GM23338 (cell line): ENCODE measurements at regions not wholly inside any gene's neighbourhood (a gene's known extent, or its start where the extent isn't known, plus 50 kb on each side); places are given as distances from the start of the nearest gene placed in this dataset.

Source experiments
- ATAC-seq: fragments of 200-7000 bp; cut with Tn5 transposase; 3 replicates; pipeline ENCODE4 v1.9.1; 2020
- DNase-seq: peaks from one replicate; pipeline ENCODE4 v3.0.0-alpha.2; 2015; ENCODE audit warnings: low spot score
- H2AFZ ChIP-seq: fragments of 200-600 bp; sonication (generic); 2 replicates; pipeline ENCODE4 v1.8.0; 2016; ENCODE audit warnings: antibody characterized with exemption, mild to moderate bottlenecking, moderate library complexity
- H3F3A ChIP-seq: fragments of 200-600 bp; sonication (generic); replicated peaks from 2 replicates; pipeline ENCODE4 v1.8.0; 2017; ENCODE audit warnings: antibody characterized with exemption, mixed run types, low read depth
- H3K27ac ChIP-seq: fragments of 200-600 bp; sonication (generic); 2 replicates; pipeline ENCODE4 v1.6.1; 2016; ENCODE audit warnings: low read depth
- H3K27me3 ChIP-seq: fragments of 200-600 bp; sonication (generic); 2 replicates; pipeline ENCODE4 v1.8.0; 2016; ENCODE audit warnings: mild to moderate bottlenecking, mixed run types, moderate library complexity; ENCODE audit not compliant: insufficient read depth
- H3K36me3 ChIP-seq: fragments of 200-600 bp; sonication (generic); 2 replicates; pipeline ENCODE4 v1.8.0; 2016; ENCODE audit warnings: mild to moderate bottlenecking; ENCODE audit not compliant: insufficient read depth
- H3K4me1 ChIP-seq: fragments of 200-600 bp; sonication (generic); 2 replicates; pipeline ENCODE4 v1.8.0; 2016; ENCODE audit warnings: mild to moderate bottlenecking, moderate library complexity; ENCODE audit not compliant: insufficient read depth
- H3K4me2 ChIP-seq: fragments of 200-600 bp; sonication (generic); 2 replicates; pipeline ENCODE4 v1.7.1; 2017; ENCODE audit warnings: mixed run types
- H3K4me3 ChIP-seq: fragments of 200-600 bp; sonication (generic); 2 replicates; pipeline ENCODE4 v1.6.1; 2016; ENCODE audit warnings: mixed run types
- H3K79me2 ChIP-seq: fragments of 200-600 bp; sonication (generic); replicated peaks from 2 replicates; pipeline ENCODE4 v1.8.0; 2017; ENCODE audit warnings: mild to moderate bottlenecking; ENCODE audit not compliant: insufficient read depth
- H3K9me2 ChIP-seq: fragments of 200-600 bp; sonication (generic); 2 replicates; pipeline ENCODE4 v1.8.0; 2017; ENCODE audit not compliant: insufficient read depth
- H4K20me1 ChIP-seq: fragments of 200-600 bp; sonication (generic); replicated peaks from 2 replicates; pipeline ENCODE4 v1.8.0; 2017; ENCODE audit warnings: mild to moderate bottlenecking; ENCODE audit not compliant: insufficient read depth
- H3K27ac Mint-ChIP-seq: 2 replicates; pipeline ENCODE4 v1.8.0; 2020; ENCODE audit warnings: inconsistent platforms, mild to moderate bottlenecking, moderate library complexity, mixed read lengths
- H3K27me3 Mint-ChIP-seq: 3 replicates; pipeline ENCODE4 v1.8.0; 2022; ENCODE audit warnings: low read depth, mild to moderate bottlenecking, moderate library complexity, mixed read lengths, inconsistent platforms; ENCODE audit not compliant: insufficient read depth, poor library complexity
- H3K36me3 Mint-ChIP-seq: 3 replicates; pipeline ENCODE4 v1.8.0; 2021; ENCODE audit warnings: low read depth, mild to moderate bottlenecking, inconsistent platforms, moderate library complexity, mixed read lengths
- H3K4me1 Mint-ChIP-seq: 3 replicates; pipeline ENCODE4 v1.8.0; 2020; ENCODE audit warnings: mild to moderate bottlenecking, inconsistent platforms, mixed read lengths
- H3K4me3 Mint-ChIP-seq: 3 replicates; pipeline ENCODE4 v1.8.0; 2021; ENCODE audit warnings: moderate library complexity, mild to moderate bottlenecking, inconsistent platforms, mixed read lengths
- H3K9me3 Mint-ChIP-seq: 3 replicates; pipeline ENCODE4 v1.8.0; 2020; ENCODE audit warnings: moderate library complexity, mild to moderate bottlenecking, inconsistent platforms, mixed read lengths
- EZH2 ChIP-seq: fragments of 200-600 bp; sonication (generic); IDR thresholded peaks from one replicate; pipeline ENCODE4 v1.8.0; 2017; ENCODE audit warnings: antibody characterized with exemption, mild to moderate bottlenecking, low read depth; ENCODE audit not compliant: unreplicated experiment
- JUNB ChIP-seq: IDR thresholded peaks from one replicate; pipeline ENCODE4 v1.6.1; 2016; ENCODE audit warnings: antibody characterized with exemption; ENCODE audit not compliant: unreplicated experiment
- STAT1 ChIP-seq: IDR thresholded peaks from one replicate; pipeline ENCODE4 v1.6.1; 2016; ENCODE audit warnings: antibody characterized with exemption; ENCODE audit not compliant: unreplicated experiment
- ZNF114 ChIP-seq: fragments of 250-450 bp; sonication (Bioruptor Pico); IDR thresholded peaks from 2 replicates; pipeline ENCODE4 v1.5.0; 2020; ENCODE audit warnings: mild to moderate bottlenecking, moderate library complexity
- ZNF331 ChIP-seq: fragments of 250-450 bp; sonication (Bioruptor Pico); IDR thresholded peaks from 2 replicates; pipeline ENCODE4 v1.5.0; 2020; ENCODE audit warnings: low read depth, mild to moderate bottlenecking, moderate library complexity
- TF ChIP-seq, protein P1 (sequence below): IDR thresholded peaks from one replicate; pipeline ENCODE4 v1.6.1; 2018; ENCODE audit warnings: antibody characterized with exemption; ENCODE audit not compliant: unreplicated experiment
- TF ChIP-seq, protein P2 (sequence below): fragments of 250-450 bp; sonication (Bioruptor Pico); IDR thresholded peaks from 2 replicates; pipeline ENCODE4 v1.5.0; 2020; ENCODE audit warnings: mild to moderate bottlenecking, moderate library complexity
- TF ChIP-seq, protein P3 (sequence below): IDR thresholded peaks from 2 replicates; pipeline ENCODE4 v1.6.1; 2016; ENCODE audit warnings: antibody characterized with exemption

DNA sequence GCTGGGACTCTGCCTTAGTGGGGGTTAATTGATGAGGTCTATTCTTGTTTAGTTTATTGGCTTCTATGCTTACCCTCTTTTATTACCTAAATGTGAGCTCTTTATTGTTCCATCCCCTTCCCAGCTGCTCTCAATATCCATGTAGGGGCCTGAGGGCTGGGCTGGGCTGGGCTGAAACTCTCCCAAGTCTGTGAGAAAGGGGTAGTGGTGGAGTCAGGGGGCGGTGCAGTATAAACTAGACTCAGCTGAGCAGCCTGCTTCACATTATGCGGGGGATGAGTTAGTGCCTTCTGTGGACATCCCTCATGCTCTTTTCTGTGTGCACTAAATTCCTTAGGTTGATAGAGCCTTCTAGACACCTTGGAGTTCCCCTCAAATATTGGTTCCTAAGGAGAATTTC lies 451.8 kb upstream of the PTGER4 start:
- Histone ChIP-seq H2AFZ (no peak overlapping the region), H3K79me2 (no peaks in the 10 kb centered on the region), H4K20me1 (no peaks in the 10 kb centered on the region), H3K9me2 (peaks cover 11% of the 10 kb centered on the region; the same call in 1 of the 2 replicates), H3K36me3 (no peaks in the 10 kb centered on the region), H3K27ac (no peak overlapping the region), H3K4me2 (no peak overlapping the region), H3K4me1 (peaks cover 9% of the 10 kb centered on the region; the same call in 1 of the 2 replicates), H3F3A (no peaks in the 10 kb centered on the region), H3K4me3 (no peak overlapping the region), H3K27me3 (no peaks in the 10 kb centered on the region)
- TF ChIP-seq, protein P1, sequence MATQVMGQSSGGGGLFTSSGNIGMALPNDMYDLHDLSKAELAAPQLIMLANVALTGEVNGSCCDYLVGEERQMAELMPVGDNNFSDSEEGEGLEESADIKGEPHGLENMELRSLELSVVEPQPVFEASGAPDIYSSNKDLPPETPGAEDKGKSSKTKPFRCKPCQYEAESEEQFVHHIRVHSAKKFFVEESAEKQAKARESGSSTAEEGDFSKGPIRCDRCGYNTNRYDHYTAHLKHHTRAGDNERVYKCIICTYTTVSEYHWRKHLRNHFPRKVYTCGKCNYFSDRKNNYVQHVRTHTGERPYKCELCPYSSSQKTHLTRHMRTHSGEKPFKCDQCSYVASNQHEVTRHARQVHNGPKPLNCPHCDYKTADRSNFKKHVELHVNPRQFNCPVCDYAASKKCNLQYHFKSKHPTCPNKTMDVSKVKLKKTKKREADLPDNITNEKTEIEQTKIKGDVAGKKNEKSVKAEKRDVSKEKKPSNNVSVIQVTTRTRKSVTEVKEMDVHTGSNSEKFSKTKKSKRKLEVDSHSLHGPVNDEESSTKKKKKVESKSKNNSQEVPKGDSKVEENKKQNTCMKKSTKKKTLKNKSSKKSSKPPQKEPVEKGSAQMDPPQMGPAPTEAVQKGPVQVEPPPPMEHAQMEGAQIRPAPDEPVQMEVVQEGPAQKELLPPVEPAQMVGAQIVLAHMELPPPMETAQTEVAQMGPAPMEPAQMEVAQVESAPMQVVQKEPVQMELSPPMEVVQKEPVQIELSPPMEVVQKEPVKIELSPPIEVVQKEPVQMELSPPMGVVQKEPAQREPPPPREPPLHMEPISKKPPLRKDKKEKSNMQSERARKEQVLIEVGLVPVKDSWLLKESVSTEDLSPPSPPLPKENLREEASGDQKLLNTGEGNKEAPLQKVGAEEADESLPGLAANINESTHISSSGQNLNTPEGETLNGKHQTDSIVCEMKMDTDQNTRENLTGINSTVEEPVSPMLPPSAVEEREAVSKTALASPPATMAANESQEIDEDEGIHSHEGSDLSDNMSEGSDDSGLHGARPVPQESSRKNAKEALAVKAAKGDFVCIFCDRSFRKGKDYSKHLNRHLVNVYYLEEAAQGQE, result no peak
- no peak for TF ChIP-seq JUNB
- TF ChIP-seq EZH2, result no peak
- no peaks in the 10 kb centered on the region for H3K36me3 Mint-ChIP-seq
- H3K4me1 Mint-ChIP-seq, result peaks cover 4% of the 10 kb centered on the region; the same call in 2 of the 3 replicates
- H3K27ac Mint-ChIP-seq, result peak overlapping the region; percentile 72; the same call in 1 of the 2 replicates
- peak; percentile 60 for ATAC-seq
- DNase-seq, result no peak
- peaks cover 4% of the 10 kb centered on the region for H3K27me3 Mint-ChIP-seq
- no peak overlapping the region for H3K4me3 Mint-ChIP-seq
- H3K9me3 Mint-ChIP-seq, result no peaks in the 10 kb centered on the region

DNA sequence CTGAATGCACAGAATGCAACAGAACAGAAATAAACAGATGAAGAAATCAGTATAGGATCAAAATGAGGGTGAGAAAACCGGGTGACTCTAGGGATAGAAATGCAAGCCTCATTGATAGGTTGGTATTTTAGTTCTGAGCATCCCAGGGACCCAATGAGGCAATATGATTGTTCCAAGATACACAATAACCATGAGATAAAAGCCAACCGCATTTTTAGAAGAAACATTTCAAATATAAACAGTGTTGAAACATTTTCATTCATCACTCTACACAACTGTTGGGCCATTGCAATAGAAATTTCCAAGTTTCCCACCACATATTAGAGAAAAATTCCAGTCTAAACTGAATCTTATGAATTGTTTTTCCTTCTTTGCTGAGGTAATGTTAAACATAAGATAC lies 452.3 kb upstream of the PTGER4 start:
- Histone ChIP-seq H2AFZ (no peak overlapping the region), H3K4me2 (no peak overlapping the region), H3K9me2 (peaks cover 11% of the 10 kb centered on the region; the same call in 1 of the 2 replicates), H3K4me3 (no peak overlapping the region), H3K27me3 (no peaks in the 10 kb centered on the region), H3K27ac (no peak overlapping the region), H3K36me3 (no peaks in the 10 kb centered on the region), H3F3A (no peaks in the 10 kb centered on the region), H3K4me1 (peaks cover 9% of the 10 kb centered on the region; the same call in 1 of the 2 replicates), H3K79me2 (no peaks in the 10 kb centered on the region), H4K20me1 (no peaks in the 10 kb centered on the region)
- Mint-ChIP-seq H3K9me3 (no peaks in the 10 kb centered on the region), H3K27me3 (peaks cover 4% of the 10 kb centered on the region), H3K36me3 (no peaks in the 10 kb centered on the region), H3K4me1 (peaks cover 4% of the 10 kb centered on the region; the same call in 2 of the 3 replicates), H3K27ac (no peak overlapping the region), H3K4me3 (no peak overlapping the region)
- DNase-seq, result no peak
- ATAC-seq, result no peak
- TF ChIP-seq, protein P2, sequence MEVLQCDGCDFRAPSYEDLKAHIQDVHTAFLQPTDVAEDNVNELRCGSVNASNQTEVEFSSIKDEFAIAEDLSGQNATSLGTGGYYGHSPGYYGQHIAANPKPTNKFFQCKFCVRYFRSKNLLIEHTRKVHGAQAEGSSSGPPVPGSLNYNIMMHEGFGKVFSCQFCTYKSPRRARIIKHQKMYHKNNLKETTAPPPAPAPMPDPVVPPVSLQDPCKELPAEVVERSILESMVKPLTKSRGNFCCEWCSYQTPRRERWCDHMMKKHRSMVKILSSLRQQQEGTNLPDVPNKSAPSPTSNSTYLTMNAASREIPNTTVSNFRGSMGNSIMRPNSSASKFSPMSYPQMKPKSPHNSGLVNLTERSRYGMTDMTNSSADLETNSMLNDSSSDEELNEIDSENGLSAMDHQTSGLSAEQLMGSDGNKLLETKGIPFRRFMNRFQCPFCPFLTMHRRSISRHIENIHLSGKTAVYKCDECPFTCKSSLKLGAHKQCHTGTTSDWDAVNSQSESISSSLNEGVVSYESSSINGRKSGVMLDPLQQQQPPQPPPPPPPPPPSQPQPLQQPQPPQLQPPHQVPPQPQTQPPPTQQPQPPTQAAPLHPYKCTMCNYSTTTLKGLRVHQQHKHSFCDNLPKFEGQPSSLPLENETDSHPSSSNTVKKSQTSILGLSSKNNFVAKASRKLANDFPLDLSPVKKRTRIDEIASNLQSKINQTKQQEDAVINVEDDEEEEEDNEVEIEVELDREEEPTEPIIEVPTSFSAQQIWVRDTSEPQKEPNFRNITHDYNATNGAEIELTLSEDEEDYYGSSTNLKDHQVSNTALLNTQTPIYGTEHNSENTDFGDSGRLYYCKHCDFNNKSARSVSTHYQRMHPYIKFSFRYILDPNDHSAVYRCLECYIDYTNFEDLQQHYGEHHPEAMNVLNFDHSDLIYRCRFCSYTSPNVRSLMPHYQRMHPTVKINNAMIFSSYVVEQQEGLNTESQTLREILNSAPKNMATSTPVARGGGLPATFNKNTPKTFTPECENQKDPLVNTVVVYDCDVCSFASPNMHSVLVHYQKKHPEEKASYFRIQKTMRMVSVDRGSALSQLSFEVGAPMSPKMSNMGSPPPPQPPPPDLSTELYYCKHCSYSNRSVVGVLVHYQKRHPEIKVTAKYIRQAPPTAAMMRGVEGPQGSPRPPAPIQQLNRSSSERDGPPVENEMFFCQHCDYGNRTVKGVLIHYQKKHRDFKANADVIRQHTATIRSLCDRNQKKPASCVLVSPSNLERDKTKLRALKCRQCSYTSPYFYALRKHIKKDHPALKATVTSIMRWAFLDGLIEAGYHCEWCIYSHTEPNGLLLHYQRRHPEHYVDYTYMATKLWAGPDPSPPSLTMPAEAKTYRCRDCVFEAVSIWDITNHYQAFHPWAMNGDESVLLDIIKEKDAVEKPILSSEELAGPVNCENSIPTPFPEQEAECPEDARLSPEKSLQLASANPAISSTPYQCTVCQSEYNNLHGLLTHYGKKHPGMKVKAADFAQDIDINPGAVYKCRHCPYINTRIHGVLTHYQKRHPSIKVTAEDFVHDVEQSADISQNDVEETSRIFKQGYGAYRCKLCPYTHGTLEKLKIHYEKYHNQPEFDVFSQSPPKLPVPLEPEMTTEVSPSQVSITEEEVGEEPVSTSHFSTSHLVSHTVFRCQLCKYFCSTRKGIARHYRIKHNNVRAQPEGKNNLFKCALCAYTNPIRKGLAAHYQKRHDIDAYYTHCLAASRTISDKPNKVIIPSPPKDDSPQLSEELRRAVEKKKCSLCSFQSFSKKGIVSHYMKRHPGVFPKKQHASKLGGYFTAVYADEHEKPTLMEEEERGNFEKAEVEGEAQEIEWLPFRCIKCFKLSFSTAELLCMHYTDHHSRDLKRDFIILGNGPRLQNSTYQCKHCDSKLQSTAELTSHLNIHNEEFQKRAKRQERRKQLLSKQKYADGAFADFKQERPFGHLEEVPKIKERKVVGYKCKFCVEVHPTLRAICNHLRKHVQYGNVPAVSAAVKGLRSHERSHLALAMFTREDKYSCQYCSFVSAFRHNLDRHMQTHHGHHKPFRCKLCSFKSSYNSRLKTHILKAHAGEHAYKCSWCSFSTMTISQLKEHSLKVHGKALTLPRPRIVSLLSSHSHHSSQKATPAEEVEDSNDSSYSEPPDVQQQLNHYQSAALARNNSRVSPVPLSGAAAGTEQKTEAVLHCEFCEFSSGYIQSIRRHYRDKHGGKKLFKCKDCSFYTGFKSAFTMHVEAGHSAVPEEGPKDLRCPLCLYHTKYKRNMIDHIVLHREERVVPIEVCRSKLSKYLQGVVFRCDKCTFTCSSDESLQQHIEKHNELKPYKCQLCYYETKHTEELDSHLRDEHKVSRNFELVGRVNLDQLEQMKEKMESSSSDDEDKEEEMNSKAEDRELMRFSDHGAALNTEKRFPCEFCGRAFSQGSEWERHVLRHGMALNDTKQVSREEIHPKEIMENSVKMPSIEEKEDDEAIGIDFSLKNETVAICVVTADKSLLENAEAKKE (CRISPR knock-in tag), result no peak
- no peak for TF ChIP-seq ZNF114 (CRISPR knock-in tag)
- no peak for TF ChIP-seq ZNF331
- no peak for TF ChIP-seq JUNB
- no peak for TF ChIP-seq STAT1
- TF ChIP-seq, protein P3, sequence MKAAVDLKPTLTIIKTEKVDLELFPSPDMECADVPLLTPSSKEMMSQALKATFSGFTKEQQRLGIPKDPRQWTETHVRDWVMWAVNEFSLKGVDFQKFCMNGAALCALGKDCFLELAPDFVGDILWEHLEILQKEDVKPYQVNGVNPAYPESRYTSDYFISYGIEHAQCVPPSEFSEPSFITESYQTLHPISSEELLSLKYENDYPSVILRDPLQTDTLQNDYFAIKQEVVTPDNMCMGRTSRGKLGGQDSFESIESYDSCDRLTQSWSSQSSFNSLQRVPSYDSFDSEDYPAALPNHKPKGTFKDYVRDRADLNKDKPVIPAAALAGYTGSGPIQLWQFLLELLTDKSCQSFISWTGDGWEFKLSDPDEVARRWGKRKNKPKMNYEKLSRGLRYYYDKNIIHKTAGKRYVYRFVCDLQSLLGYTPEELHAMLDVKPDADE, result no peak
